IPS-18a (cell line): ENCODE measurements at regions not wholly inside any gene's neighbourhood (a gene's known extent, or its start where the extent isn't known, plus 50 kb on each side); places are given as distances from the start of the nearest gene placed in this dataset.
A peak's percentile ranks its signal among the peaks of the same experiment; 100 is the strongest.

ENCODE experiments used
- H3K27ac ChIP-seq: one replicate; pipeline ENCODE4 v1.5.1; 2013; ENCODE audit warnings: low read length
- H3K27me3 ChIP-seq: one replicate; pipeline ENCODE4 v1.6.1; 2013; ENCODE audit warnings: mild to moderate bottlenecking, low read length; ENCODE audit not compliant: control insufficient read depth, insufficient read depth
- H3K36me3 ChIP-seq: one replicate; pipeline ENCODE4 v1.6.1; 2013; ENCODE audit warnings: low read depth, low read length; ENCODE audit not compliant: control insufficient read depth
- H3K4me1 ChIP-seq: one replicate; pipeline ENCODE4 v1.6.1; 2013; ENCODE audit warnings: low read depth, low read length; ENCODE audit not compliant: control insufficient read depth
- H3K4me3 ChIP-seq: one replicate; pipeline ENCODE4 v1.5.1; 2013; ENCODE audit warnings: low read length
- H3K9ac ChIP-seq: one replicate; pipeline ENCODE4 v1.6.1; 2013; ENCODE audit warnings: mild to moderate bottlenecking, low read length, moderate library complexity
- H3K9me3 ChIP-seq: one replicate; pipeline ENCODE4 v1.6.1; 2013; ENCODE audit warnings: low read depth, low read length; ENCODE audit not compliant: control insufficient read depth

DNA sequence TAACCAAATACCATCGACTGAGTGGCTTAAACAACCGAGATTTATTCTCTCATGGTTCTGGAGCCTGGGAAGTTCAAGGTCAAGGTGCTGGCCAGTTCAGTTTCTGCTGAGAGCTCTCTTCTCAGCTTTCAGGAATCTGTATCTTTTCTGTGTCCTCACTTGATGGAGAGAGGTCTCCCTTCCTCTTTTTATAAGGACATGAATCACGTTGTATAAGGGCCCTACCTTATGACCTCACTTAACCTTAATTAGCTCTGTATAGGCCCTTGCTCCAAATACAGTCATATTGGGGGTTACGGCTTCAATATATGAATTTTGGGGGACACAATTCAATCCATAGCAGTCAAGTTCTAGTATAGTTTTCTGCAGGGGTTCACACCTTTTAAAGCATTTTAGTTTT, 135.2 kb upstream of the ADO start:
- Histone ChIP-seq H3K9ac (no peak overlapping the region), H3K4me3 (no peak overlapping the region), H3K4me1 (no peaks in the 10 kb centered on the region), H3K27ac (no peak overlapping the region), H3K36me3 (no peaks in the 10 kb centered on the region), H3K9me3 (no peaks in the 10 kb centered on the region), H3K27me3 (no peaks in the 10 kb centered on the region)

DNA sequence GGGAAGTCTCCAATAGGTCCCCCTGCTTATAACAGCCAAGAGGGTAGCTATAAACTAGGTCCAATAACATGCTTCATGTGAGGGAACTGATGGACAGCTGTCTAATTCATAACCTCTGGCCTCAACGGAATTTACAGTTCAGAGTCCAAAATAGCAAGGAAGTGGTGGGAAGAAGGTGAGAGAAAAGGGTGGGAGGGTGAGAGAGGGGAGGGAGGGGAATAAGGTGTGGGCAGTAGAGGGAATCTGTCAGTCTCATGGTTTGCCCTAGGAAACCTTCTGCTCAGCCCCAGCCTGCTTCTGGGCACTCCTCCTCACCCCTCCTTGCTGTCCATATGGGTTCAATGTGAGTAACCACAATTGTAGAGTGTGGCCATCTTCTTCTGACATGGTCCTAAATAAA, 133.4 kb upstream of the ADO start:
- Histone ChIP-seq H3K4me1 (no peaks in the 10 kb centered on the region), H3K4me3 (no peak overlapping the region), H3K36me3 (no peaks in the 10 kb centered on the region), H3K27ac (no peak overlapping the region), H3K9ac (no peak overlapping the region), H3K27me3 (no peaks in the 10 kb centered on the region), H3K9me3 (no peaks in the 10 kb centered on the region)

DNA sequence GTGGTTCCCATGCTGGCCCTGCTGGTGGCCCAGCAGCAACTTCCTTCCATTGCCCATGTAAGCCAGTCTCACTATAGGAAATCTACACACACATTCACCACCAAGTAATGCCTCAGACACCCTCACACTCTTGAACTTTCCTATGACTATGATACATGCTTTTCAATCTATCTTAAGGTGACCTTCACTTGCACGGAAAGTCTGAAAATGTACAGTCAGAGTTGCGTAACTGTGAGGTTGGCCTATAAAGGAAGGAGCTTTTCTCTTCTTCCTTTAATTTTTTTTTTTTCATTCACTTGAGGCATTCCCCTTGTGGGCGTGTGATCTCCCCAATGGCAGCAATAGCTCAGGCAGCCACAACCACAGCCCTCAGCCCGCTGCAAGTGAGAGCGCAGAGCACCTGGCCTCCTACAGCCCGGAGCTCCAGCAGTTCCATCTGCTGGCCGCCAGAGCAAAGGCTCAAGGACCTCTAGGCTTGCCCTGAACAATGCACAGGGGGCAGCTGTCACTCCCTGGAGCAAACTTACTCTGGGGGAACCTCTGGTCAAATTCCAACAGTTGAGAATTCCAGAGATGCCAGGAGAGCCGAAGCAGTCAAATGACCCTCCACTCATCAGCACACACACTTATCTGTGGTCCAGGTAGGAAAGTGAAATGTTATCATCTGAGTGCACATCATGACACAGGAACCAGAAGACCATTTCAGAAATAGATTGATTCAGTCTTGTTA, 123.1 kb upstream of the ADO start:
- Histone ChIP-seq H3K27me3 (no peaks in the 10 kb centered on the region), H3K9me3 (no peaks in the 10 kb centered on the region), H3K4me1 (no peaks in the 10 kb centered on the region), H3K27ac (no peak overlapping the region), H3K36me3 (no peaks in the 10 kb centered on the region), H3K9ac (no peak overlapping the region), H3K4me3 (no peak overlapping the region)

DNA sequence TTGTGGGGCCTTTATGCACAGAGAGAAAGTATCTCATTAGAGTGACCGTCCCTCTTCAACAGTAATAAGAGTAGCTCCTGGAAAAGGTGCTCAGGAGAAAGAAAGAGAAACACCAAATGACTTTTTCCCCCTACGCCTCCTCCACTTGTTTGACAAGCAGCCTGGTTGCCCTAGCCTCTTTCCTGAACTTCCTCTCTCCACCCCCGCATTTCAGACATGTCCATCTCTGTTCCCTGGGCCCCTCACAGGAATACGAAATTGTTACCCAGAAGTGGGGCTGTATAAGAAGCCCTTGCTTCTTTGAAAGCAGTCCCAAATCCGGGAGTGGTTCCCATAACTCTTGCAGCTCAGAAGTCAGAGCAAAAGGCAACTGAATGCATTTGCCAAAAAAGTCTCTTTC, 119.6 kb upstream of the ADO start:
- H3K9me3 ChIP-seq: no peaks in the 10 kb centered on the region
- no peak overlapping the region for H3K4me3 ChIP-seq
- no peaks in the 10 kb centered on the region for H3K4me1 ChIP-seq
- no peak overlapping the region for H3K27ac ChIP-seq
- H3K36me3 ChIP-seq: no peaks in the 10 kb centered on the region
- no peaks in the 10 kb centered on the region for H3K27me3 ChIP-seq
- no peak overlapping the region for H3K9ac ChIP-seq

DNA sequence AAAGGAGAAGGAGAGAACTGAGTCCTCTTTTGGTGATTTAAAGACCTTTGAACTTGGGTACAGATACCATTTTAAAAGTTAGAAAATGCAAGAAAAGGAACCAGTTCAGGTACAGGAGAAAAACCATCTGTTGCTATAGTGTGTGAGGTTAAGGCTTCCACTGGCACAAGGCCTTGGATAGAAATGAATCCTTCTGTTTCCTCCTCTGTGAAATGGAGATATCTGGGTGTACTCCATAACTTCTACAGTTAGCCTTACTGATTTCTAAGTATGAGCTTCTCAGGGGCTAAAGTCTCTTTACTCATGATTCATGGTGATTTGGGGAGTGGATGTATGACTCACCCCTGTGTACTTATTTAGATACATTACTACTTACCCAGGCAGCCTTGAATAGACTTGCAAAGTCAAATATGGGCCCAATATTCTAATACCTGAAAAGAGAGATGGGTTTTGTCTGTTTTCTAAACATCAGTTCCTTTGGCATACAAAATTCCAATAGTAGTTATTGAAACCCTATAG, 117.2 kb upstream of the ADO start:
- Histone ChIP-seq H3K4me1 (peaks cover 7% of the 10 kb centered on the region), H3K27me3 (no peaks in the 10 kb centered on the region), H3K27ac (no peak overlapping the region), H3K36me3 (no peaks in the 10 kb centered on the region), H3K9ac (no peak overlapping the region), H3K4me3 (no peak overlapping the region), H3K9me3 (no peaks in the 10 kb centered on the region)

DNA sequence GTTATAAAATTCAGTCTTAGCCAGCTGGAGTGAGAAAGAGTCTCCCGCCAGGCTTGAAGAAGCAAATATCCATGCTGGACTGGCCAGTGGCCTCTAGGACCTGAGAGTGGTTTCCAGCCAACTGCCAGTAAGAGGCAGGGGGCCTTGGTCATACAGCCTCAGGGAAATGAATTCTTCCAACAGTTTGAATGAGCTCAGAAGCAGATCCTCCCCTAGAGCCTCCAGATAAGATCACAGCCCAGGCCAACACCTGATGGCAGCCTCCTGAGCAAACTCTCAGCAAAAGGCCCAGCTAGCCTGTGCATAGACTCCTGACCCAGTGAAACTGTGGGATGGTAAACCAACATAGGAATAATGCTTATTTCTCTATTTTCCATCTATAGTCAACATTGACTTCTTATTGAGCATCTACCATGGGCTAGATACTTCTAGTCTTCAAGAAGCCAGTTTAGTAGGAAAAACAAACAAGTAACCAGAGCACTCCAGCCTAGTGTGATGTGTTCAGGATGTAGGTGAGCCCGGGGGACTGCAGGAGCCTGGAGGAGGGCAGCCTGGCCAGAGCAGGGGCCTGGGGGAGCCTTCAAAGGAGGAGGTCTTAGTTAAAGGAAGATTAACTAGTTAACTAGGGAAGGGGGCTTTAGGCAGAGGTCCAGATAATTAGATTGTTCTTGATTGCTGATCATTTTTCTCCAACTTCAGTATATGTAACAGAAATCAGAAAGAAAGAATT, 115.4 kb upstream of the ADO start:
- Histone ChIP-seq H3K36me3 (no peaks in the 10 kb centered on the region), H3K9ac (no peak overlapping the region), H3K4me1 (peaks cover 15% of the 10 kb centered on the region), H3K27ac (no peak overlapping the region), H3K4me3 (no peak overlapping the region), H3K9me3 (no peaks in the 10 kb centered on the region), H3K27me3 (no peaks in the 10 kb centered on the region)

DNA sequence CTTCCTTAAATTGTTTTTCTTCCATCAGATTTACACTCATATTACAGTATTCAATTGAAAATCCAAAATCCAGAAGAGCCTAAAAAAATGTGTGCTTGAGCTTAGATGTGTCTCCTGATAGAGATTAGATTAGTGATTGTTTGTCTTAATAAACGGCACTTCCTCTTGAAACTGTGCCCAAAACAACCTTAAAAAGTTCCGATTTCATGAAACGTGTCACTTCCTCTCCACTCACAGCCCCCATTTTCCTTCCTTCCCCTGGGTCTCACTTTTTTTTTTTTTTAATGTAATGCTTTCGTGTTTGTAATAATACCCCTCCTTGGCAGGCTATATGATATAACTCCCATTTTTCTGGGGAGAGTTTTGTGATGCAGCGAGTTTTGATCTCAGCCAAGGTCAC, 114.8 kb upstream of the ADO start:
- no peak overlapping the region for H3K9ac ChIP-seq

DNA sequence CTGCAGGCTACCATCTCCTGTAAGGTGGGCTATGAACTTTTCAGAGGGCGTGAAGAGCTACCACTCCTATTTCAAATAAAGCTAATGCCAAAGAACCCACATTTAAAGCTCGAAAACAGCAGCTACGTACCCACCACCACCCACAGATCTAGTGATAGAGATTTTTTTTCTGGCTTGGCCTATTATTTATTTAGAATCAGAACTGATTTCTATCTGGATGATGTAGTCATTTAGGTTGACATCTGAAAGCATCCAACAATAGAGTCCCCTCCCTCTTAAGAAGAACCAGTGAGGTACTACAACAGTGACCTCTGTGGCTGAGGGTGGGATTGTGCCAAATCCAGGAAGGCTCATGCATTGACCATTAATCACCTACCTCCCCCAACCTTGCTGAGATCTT, 113.8 kb upstream of the ADO start:
- Histone ChIP-seq H3K27me3 (no peaks in the 10 kb centered on the region), H3K4me3 (no peak overlapping the region), H3K9ac (no peak overlapping the region), H3K36me3 (no peaks in the 10 kb centered on the region), H3K9me3 (no peaks in the 10 kb centered on the region), H3K27ac (no peak overlapping the region), H3K4me1 (peaks cover 15% of the 10 kb centered on the region)

More for the DNA sequence above, 114.8 kb upstream of the ADO start:
- no peaks in the 10 kb centered on the region for H3K9me3 ChIP-seq
- H3K36me3 ChIP-seq: no peaks in the 10 kb centered on the region
- H3K27ac ChIP-seq: no peak overlapping the region
- no peak overlapping the region for H3K4me3 ChIP-seq
- no peaks in the 10 kb centered on the region for H3K27me3 ChIP-seq
- H3K4me1 ChIP-seq: peaks cover 15% of the 10 kb centered on the region

DNA sequence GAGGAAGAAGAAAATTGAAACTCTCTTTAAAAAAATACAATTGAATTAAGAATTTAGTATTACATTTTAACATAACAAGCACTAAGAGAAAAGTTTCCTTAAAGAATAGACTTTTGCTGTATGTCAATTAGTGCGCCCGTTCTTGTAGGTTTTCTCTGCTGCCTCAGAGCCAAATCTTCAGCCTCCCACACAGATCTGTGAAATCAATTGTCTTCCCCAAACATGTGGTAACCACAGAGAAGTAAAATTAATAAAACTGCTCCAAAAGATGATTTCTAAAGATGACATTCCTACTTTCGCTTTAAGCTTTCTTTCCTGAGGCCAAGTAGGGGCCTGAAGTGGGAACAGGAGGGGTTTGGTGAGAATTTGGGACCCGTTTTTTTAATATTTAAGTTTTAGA, 113.2 kb upstream of the ADO start:
- no peaks in the 10 kb centered on the region for H3K9me3 ChIP-seq
- no peak overlapping the region for H3K4me3 ChIP-seq
- H3K4me1 ChIP-seq: peaks cover 15% of the 10 kb centered on the region
- H3K36me3 ChIP-seq: no peaks in the 10 kb centered on the region
- no peaks in the 10 kb centered on the region for H3K27me3 ChIP-seq
- H3K9ac ChIP-seq: no peak overlapping the region
- H3K27ac ChIP-seq: no peak overlapping the region

DNA sequence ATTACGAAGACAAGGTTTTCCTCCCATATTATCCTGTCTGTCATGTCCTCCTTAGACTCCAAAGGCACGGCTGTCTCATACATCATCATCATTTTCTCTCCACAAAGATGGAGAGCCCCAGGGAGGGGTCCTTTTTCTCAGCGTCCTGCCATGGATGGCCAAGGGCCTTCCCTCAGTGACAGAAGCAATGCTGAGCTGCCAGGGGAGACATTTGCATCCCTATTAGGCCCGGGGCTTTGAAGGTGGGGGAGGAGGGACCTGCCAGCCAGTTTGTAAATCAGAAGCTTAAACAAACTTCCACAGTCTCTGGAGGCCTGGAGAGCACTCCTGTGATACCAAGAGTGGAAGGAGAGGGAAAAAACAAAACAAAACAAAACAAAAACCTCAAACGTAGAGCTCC, 112.4 kb upstream of the ADO start:
- Histone ChIP-seq H3K9ac (no peak overlapping the region), H3K36me3 (no peaks in the 10 kb centered on the region), H3K27me3 (no peaks in the 10 kb centered on the region), H3K27ac (no peak overlapping the region), H3K9me3 (no peaks in the 10 kb centered on the region), H3K4me3 (peak overlapping the region; percentile 23), H3K4me1 (peaks cover 15% of the 10 kb centered on the region)

DNA sequence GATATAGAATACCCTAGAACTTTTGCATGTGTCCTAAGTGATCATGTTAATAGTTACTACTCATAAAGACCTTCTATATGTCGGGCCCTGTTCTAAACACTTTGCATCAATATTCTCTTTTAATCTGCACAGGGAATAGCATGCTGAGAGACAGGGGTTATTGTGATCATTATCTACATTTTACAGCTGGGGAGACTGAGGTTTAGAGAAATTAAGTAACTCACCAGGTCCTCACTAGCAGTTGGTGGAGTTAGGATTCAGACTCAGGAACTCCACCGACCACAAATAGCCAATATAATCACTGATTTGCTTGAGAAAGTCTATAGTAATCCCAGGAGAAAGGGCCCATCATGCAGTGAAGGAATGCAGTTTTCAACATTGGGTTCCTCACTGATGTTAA, 111.2 kb upstream of the ADO start:
- no peaks in the 10 kb centered on the region for H3K36me3 ChIP-seq
- peaks cover 1% of the 10 kb centered on the region for H3K9me3 ChIP-seq
- no peak overlapping the region for H3K9ac ChIP-seq
- H3K27ac ChIP-seq: no peak overlapping the region
- no peak overlapping the region for H3K4me3 ChIP-seq
- H3K27me3 ChIP-seq: no peaks in the 10 kb centered on the region
- peaks cover 15% of the 10 kb centered on the region for H3K4me1 ChIP-seq
